GM12865 (cell line): ENCODE measurements at regions not wholly inside any gene's neighbourhood (a gene's known extent, or its start where the extent isn't known, plus 50 kb on each side); places are given as distances from the start of the nearest gene placed in this dataset.

Experiments used
- DNase-seq: peaks from one replicate; pipeline ENCODE4 v3.0.0; 2010; ENCODE audit warnings: low read depth
- H3K4me3 ChIP-seq: 2 replicates; pipeline ENCODE4 v1.5.1; 2011; ENCODE audit warnings: mild to moderate bottlenecking, low read depth, low read length, control low read depth
- CTCF ChIP-seq: IDR thresholded peaks from 2 replicates; pipeline ENCODE4 v1.5.1; 2011; ENCODE audit warnings: low read length, control low read depth, low read depth, inconsistent platforms; ENCODE audit not compliant: insufficient read depth; ENCODE audit errors: missing control alignments

GRCh38 chr12:24246934-24247333 is 297.5 kb upstream of the SOX5 start:
- TF ChIP-seq CTCF = no peak
- H3K4me3 ChIP-seq = no peak overlapping the region
- DNase-seq = no peak

DNA sequence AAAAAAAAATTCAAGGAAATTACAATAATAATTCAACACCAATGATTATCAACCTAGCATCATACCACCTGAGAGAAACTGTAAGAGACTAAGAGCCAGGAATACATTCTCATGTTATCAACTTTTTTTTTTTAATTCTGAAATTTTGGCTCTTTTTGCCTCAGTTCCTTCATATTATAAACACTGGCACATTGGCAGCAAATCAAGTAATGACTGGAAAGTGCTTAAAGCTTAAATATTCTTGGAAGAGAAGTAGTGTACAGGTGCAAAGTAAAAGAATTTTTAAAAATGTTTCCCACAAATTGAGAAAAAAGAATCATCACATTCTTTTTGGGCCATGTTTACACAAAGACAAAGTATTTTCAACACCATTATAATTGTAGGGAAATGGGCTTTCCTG is 296.9 kb upstream of the SOX5 start:
- no peak overlapping the region for H3K4me3 ChIP-seq
- TF ChIP-seq CTCF = no peak
- DNase-seq = no peak

- no peak for TF ChIP-seq CTCF
- DNase-seq = no peak
- no peak overlapping the region for H3K4me3 ChIP-seq
Measured at GRCh38 chr12:24244801-24245200, 295.3 kb upstream of the SOX5 start.

- no peak for TF ChIP-seq CTCF
- DNase-seq = no peak
- no peak overlapping the region for H3K4me3 ChIP-seq
Measured at GRCh38 chr12:24244231-24244630, 294.8 kb upstream of the SOX5 start.

DNA sequence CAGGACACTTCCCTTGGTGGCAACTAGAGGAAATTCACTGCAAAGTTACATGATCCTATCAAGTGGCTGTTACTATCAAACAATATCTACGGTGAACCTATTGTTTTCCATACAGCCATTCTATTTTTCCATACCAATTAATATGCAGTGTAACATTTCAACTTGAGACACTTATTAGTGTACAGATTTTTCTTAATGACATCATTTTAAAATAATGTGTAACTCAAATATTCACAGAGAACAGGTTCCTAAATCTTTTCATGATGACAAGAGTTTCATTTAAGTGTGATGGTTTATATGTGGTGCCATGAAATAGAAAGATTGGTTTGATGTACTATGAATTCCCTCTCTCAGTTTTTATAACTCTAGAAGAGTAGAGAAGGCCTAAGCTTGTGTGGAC is 291.2 kb upstream of the SOX5 start:
- no peak for DNase-seq
- TF ChIP-seq CTCF = no peak
- no peak overlapping the region for H3K4me3 ChIP-seq

- H3K4me3 ChIP-seq = no peak overlapping the region
- DNase-seq = no peak
- TF ChIP-seq CTCF = no peak
Measured at GRCh38 chr12:24233519-24234246, 284.2 kb upstream of the SOX5 start.

DNA sequence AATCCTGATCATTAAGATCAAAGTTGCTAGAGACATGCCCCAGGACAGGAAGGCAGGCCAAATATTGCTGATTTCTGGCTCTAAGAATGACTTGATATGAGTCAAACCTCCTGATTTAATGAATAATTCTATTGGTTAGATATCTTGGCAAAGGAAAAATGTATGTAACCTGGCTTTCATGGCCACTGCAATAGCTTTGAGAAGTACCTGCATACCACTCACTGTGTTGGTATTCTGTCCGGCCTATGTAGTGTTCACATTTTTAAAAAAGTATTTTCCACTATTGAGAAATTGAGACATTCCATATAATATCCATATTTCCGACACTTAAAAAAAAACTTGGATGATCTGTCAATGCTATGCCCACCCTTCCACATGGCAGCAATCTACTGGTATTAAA is 283.1 kb upstream of the SOX5 start:
- no peak for TF ChIP-seq CTCF

More for the DNA sequence above, 283.1 kb upstream of the SOX5 start:
- H3K4me3 ChIP-seq = no peak overlapping the region
- no peak for DNase-seq
